ENCODE measurements at regions not wholly inside any gene's neighbourhood (a gene's known extent, or its start where the extent isn't known, plus 50 kb on each side); places are given as distances from the start of the nearest gene placed in this dataset.

GRCh38 chr4:96037705-96038104, 197.8 kb downstream of the PDHA2 start:
- no peak for TF ChIP-seq CTCF (IDR thresholded peaks at IDR 0.05)
- TF ChIP-seq POLR2AphosphoS5 (IDR thresholded peaks at IDR 0.05) = no peak
- TF ChIP-seq POLR2A (IDR thresholded peaks at IDR 0.05) = no peak
- no peak for TF ChIP-seq EP300 (IDR thresholded peaks at IDR 0.05; ENCODE audit: low read depth)

All from transverse colon (tissue), 4 donors.